Peyer's patch (tissue), 4 donors: ENCODE measurements at regions not wholly inside any gene's neighbourhood (a gene's known extent, or its start where the extent isn't known, plus 50 kb on each side); places are given as distances from the start of the nearest gene placed in this dataset.

ENCODE experiments used
- POLR2A ChIP-seq, 2 donors: fragments of 450-650 bp; IDR thresholded peaks; one replicate each; pipeline ENCODE4 v1.5.1; 2017; ENCODE audit warnings: antibody characterized with exemption in 2 of 2, mild to moderate bottlenecking in 2 of 2, moderate library complexity in 2 of 2
- TF ChIP-seq, protein P1 (sequence below), 6 experiments: fragments of 450-650 bp in 4 of 6; fragments of 200-600 bp in 2 of 6; sonication (generic) in 1 of 6; IDR thresholded peaks; one replicate each; pipeline ENCODE4 v1.5.1; 2017 to 2019; ENCODE audit warnings: antibody characterized with exemption in 6 of 6, mild to moderate bottlenecking in 3 of 6, moderate library complexity in 1 of 6

DNA sequence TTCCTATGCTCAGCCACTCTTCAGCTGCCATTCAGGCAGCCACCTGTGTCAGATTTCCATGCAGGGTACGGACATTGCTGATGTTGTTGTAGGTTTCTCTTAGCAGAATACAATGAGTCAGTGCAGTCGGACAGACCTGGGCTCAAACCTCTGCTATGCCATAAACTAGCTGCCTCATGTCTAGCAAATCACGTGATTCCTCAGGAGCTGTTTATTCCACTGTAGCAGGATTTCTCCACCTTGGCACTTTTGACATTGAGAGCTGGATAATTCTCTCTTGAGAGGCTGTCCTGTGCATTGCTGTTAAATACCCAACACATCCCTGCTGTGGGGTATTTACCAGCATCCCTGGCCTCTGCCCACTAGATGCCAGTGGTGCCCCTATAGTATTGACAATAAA lies 413.8 kb upstream of the CDH4 start:
- TF ChIP-seq POLR2A (IDR thresholded peaks at IDR 0.05): no peak
- TF ChIP-seq, protein P1, sequence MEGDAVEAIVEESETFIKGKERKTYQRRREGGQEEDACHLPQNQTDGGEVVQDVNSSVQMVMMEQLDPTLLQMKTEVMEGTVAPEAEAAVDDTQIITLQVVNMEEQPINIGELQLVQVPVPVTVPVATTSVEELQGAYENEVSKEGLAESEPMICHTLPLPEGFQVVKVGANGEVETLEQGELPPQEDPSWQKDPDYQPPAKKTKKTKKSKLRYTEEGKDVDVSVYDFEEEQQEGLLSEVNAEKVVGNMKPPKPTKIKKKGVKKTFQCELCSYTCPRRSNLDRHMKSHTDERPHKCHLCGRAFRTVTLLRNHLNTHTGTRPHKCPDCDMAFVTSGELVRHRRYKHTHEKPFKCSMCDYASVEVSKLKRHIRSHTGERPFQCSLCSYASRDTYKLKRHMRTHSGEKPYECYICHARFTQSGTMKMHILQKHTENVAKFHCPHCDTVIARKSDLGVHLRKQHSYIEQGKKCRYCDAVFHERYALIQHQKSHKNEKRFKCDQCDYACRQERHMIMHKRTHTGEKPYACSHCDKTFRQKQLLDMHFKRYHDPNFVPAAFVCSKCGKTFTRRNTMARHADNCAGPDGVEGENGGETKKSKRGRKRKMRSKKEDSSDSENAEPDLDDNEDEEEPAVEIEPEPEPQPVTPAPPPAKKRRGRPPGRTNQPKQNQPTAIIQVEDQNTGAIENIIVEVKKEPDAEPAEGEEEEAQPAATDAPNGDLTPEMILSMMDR (IDR thresholded peaks at IDR 0.05): no peak
